PFSK-1 (cell line): ENCODE measurements at regions not wholly inside any gene's neighbourhood (a gene's known extent, or its start where the extent isn't known, plus 50 kb on each side); places are given as distances from the start of the nearest gene placed in this dataset.

ENCODE experiments used
- POLR2AphosphoS5 ChIP-seq: IDR thresholded peaks from 2 replicates; pipeline ENCODE4 v1.6.1; 2012; ENCODE audit warnings: low read depth, mild to moderate bottlenecking, control low read depth, low read length, moderate library complexity
- TAF1 ChIP-seq: IDR thresholded peaks from 2 replicates; pipeline ENCODE4 v1.6.1; 2012; ENCODE audit warnings: low read length, control low read depth, borderline replicate concordance; ENCODE audit not compliant: insufficient read depth

DNA sequence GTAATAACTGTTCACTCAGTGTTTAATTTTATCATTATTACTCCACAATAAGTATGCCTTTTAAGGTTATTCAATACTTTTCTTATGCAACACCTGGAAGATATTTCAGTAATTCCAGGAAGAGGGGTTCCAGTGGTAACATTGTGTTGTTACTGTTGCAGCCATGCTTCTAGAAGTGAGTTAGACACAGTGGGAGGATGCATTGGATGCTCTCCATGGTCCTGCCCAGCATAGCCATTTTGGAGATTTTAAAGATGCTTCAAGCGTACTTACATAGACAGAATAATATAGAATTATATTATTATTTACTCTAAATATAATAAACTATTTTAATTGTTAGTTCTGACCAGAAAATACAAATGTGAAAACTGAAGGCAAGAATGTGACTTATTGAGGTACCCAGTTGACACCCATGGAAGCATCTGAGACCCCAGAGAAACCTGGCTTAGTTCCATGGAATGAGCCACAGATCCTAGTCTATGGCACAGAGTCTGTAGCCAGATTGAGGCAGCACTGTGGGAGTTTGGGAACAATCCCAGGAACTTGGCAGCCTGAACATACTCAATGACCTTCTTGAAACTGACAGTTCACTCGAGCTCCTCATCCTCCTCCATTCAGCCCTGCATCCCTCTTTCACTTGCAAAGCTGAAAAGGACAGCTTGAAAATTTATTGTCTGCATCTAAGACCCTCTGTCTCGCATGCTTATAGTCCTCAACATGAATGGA lies 190.1 kb upstream of the HS3ST4 start:
- TF ChIP-seq POLR2AphosphoS5 (no peak), TAF1 (no peak)
